ENCODE measurements at regions not wholly inside any gene's neighbourhood (a gene's known extent, or its start where the extent isn't known, plus 50 kb on each side); places are given as distances from the start of the nearest gene placed in this dataset.

- Histone ChIP-seq H3K79me2 (ENCODE audit: insufficient read depth, low read length) (no peaks in the 10 kb centered on the region), H3K27me3 (ENCODE audit: insufficient read depth, low read length) (peaks cover 3% of the 10 kb centered on the region), H3K4me2 (ENCODE audit: insufficient read depth, low read length) (no peak overlapping the region)
Observed at GRCh38 chr4:1589098-1589497, 95.0 kb downstream of the FAM53A start.

GRCh38 chr4:1588306-1588705 is 95.8 kb downstream of the FAM53A start:
- no peaks in the 10 kb centered on the region for H3K79me2 ChIP-seq (ENCODE audit: insufficient read depth, low read length)
- no peak overlapping the region for H3K4me3 ChIP-seq (ENCODE audit: insufficient read depth, low read length)
- no peaks in the 10 kb centered on the region for H3K36me3 ChIP-seq (ENCODE audit: insufficient read depth, low read length)
- H3K27me3 ChIP-seq (ENCODE audit: insufficient read depth, low read length) = no peaks in the 10 kb centered on the region
- H3K4me2 ChIP-seq (ENCODE audit: insufficient read depth, low read length) = no peak overlapping the region
- no peak overlapping the region for H2AFZ ChIP-seq (ENCODE audit: low read length)
- no peak overlapping the region for H3K27ac ChIP-seq (ENCODE audit: low read depth, low read length)
- no peaks in the 10 kb centered on the region for H3K4me1 ChIP-seq (ENCODE audit: insufficient read depth, low read length)
- TF ChIP-seq CTCF (IDR thresholded peaks at IDR 0.05; ENCODE audit: extremely low read depth, low read depth, low read length) = no peak
- no peaks in the 10 kb centered on the region for H4K20me1 ChIP-seq (ENCODE audit: insufficient read depth, low read length)
- no peak for DNase-seq (ENCODE audit: insufficient read length, low spot score, missing footprints)
- peaks cover 8% of the 10 kb centered on the region for H3K9me3 ChIP-seq (ENCODE audit: low read depth, low read length)

More at GRCh38 chr4:1589098-1589497, 95.0 kb downstream of the FAM53A start:
- Histone ChIP-seq H3K4me3 (ENCODE audit: insufficient read depth, low read length) (no peak overlapping the region), H3K27ac (ENCODE audit: low read depth, low read length) (no peak overlapping the region), H2AFZ (ENCODE audit: low read length) (no peak overlapping the region), H3K9me3 (ENCODE audit: low read depth, low read length) (peaks cover 8% of the 10 kb centered on the region), H4K20me1 (ENCODE audit: insufficient read depth, low read length) (no peaks in the 10 kb centered on the region), H3K36me3 (ENCODE audit: insufficient read depth, low read length) (no peaks in the 10 kb centered on the region), H3K4me1 (ENCODE audit: insufficient read depth, low read length) (no peaks in the 10 kb centered on the region)
- DNase-seq (ENCODE audit: insufficient read length, low spot score, missing footprints) = no peak
- no peak for TF ChIP-seq CTCF (IDR thresholded peaks at IDR 0.05; ENCODE audit: extremely low read depth, low read depth, low read length)

GRCh38 chr4:1584498-1584897 is 99.6 kb downstream of the FAM53A start:
- Histone ChIP-seq H2AFZ (ENCODE audit: low read length) (no peak overlapping the region), H3K4me2 (ENCODE audit: insufficient read depth, low read length) (no peak overlapping the region), H3K4me3 (ENCODE audit: insufficient read depth, low read length) (no peak overlapping the region), H3K9me3 (ENCODE audit: low read depth, low read length) (peaks cover 2% of the 10 kb centered on the region), H3K79me2 (ENCODE audit: insufficient read depth, low read length) (no peaks in the 10 kb centered on the region), H4K20me1 (ENCODE audit: insufficient read depth, low read length) (no peaks in the 10 kb centered on the region), H3K27me3 (ENCODE audit: insufficient read depth, low read length) (no peaks in the 10 kb centered on the region), H3K27ac (ENCODE audit: low read depth, low read length) (no peak overlapping the region), H3K4me1 (ENCODE audit: insufficient read depth, low read length) (peaks cover 5% of the 10 kb centered on the region), H3K36me3 (ENCODE audit: insufficient read depth, low read length) (no peaks in the 10 kb centered on the region)
- TF ChIP-seq CTCF (IDR thresholded peaks at IDR 0.05; ENCODE audit: extremely low read depth, low read depth, low read length) = no peak
- DNase-seq (ENCODE audit: insufficient read length, low spot score, missing footprints) = peak; percentile 13

- peaks cover 5% of the 10 kb centered on the region for H3K4me1 ChIP-seq (ENCODE audit: insufficient read depth, low read length)
- no peak overlapping the region for H3K27ac ChIP-seq (ENCODE audit: low read depth, low read length)
- no peak overlapping the region for H2AFZ ChIP-seq (ENCODE audit: low read length)
- H3K4me3 ChIP-seq (ENCODE audit: insufficient read depth, low read length) = no peak overlapping the region
- DNase-seq (ENCODE audit: insufficient read length, low spot score, missing footprints) = peak; percentile 38
- H3K79me2 ChIP-seq (ENCODE audit: insufficient read depth, low read length) = no peaks in the 10 kb centered on the region
- no peak for TF ChIP-seq CTCF (IDR thresholded peaks at IDR 0.05; ENCODE audit: extremely low read depth, low read depth, low read length)
- no peak overlapping the region for H3K4me2 ChIP-seq (ENCODE audit: insufficient read depth, low read length)
- H3K27me3 ChIP-seq (ENCODE audit: insufficient read depth, low read length) = no peaks in the 10 kb centered on the region
- H4K20me1 ChIP-seq (ENCODE audit: insufficient read depth, low read length) = no peaks in the 10 kb centered on the region
- H3K9me3 ChIP-seq (ENCODE audit: low read depth, low read length) = peaks cover 2% of the 10 kb centered on the region
- H3K36me3 ChIP-seq (ENCODE audit: insufficient read depth, low read length) = no peaks in the 10 kb centered on the region
Observed at GRCh38 chr4:1583859-1584258, 100.3 kb downstream of the FAM53A start.

Data from osteoblast (primary cell).